ENCODE measurements at regions not wholly inside any gene's neighbourhood (a gene's known extent, or its start where the extent isn't known, plus 50 kb on each side); places are given as distances from the start of the nearest gene placed in this dataset.

- Histone ChIP-seq H3K9me3 (peaks cover 0 to 11% (median 0%) of the 10 kb centered on the region in 4 donors), H3K4me1 (no peaks in the 10 kb centered on the region), H3K36me3 (no peaks in the 10 kb centered on the region), H3K4me3 (no peak overlapping the region), H3K27ac (no peak overlapping the region), H3K27me3 (no peaks in the 10 kb centered on the region)
- TF ChIP-seq, protein P1, sequence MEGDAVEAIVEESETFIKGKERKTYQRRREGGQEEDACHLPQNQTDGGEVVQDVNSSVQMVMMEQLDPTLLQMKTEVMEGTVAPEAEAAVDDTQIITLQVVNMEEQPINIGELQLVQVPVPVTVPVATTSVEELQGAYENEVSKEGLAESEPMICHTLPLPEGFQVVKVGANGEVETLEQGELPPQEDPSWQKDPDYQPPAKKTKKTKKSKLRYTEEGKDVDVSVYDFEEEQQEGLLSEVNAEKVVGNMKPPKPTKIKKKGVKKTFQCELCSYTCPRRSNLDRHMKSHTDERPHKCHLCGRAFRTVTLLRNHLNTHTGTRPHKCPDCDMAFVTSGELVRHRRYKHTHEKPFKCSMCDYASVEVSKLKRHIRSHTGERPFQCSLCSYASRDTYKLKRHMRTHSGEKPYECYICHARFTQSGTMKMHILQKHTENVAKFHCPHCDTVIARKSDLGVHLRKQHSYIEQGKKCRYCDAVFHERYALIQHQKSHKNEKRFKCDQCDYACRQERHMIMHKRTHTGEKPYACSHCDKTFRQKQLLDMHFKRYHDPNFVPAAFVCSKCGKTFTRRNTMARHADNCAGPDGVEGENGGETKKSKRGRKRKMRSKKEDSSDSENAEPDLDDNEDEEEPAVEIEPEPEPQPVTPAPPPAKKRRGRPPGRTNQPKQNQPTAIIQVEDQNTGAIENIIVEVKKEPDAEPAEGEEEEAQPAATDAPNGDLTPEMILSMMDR (IDR thresholded peaks at IDR 0.05), result no peak
- TF ChIP-seq EP300 (IDR thresholded peaks at IDR 0.05) (no peak), POLR2A (IDR thresholded peaks at IDR 0.05) (no peak)
- 66 to 76% methylated on average over 1 of the region's 1 CpG for WGBS, 2 donors
- DNase-seq (ENCODE audit: low spot score in 2 of 2), result no peak
These were observed 60.9 kb upstream of the MAGI1 start for GRCh38 chr3:66099541-66100065.

DNA sequence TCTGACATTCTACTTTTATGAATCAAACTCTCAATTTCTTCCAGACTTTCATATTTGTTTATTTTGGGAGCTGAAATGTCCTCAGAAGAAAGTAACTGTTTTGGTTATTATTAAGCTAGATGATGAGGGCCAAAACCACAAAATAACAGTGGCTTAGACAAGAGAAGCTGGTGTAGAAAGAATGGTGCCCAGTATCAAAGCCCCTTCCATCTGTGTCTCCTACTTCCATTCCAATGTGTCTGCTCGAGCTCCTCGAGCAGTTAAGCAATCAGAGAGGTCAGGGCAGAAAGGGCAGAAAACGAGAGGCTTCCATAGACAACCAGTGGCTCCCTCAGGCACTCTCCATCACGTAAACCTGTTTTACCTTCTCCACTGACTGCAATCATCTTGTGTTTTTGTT lies 59.7 kb upstream of the MAGI1 start:
- H3K27ac ChIP-seq, result no peak overlapping the region
- 41 to 49% methylated on average over 4 of the region's 4 CpGs for WGBS, 2 donors
- no peaks in the 10 kb centered on the region for H3K4me1 ChIP-seq
- peaks cover 0 to 16% (median 0%) of the 10 kb centered on the region in 4 donors for H3K9me3 ChIP-seq
- H3K4me3 ChIP-seq, result no peak overlapping the region
- TF ChIP-seq, protein P1 (IDR thresholded peaks at IDR 0.05), result no peak
- no peak for TF ChIP-seq EP300 (IDR thresholded peaks at IDR 0.05)
- TF ChIP-seq POLR2A (IDR thresholded peaks at IDR 0.05), result no peak
- no peak for DNase-seq (ENCODE audit: low spot score in 2 of 2)
- H3K36me3 ChIP-seq, result no peaks in the 10 kb centered on the region
- H3K27me3 ChIP-seq, result no peaks in the 10 kb centered on the region

DNA sequence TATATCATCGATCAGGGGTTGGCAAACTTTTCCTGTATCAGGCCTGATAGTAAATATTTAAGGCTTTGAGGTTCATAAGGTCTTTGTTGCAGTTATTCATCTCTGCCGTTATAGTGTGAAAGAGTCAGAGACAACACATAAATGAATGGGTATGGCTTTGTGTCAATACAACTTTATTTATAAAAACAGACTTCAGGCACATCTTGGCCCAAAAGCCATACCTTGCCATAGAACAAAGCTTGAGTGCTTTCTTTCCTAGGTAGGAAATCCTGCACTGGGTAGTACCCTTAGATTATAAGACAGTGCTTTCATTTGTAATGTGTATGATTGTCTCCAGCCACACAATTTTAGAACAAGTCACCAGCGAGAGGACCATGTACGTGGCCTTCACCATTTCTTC lies 58.9 kb upstream of the MAGI1 start:
- no peaks in the 10 kb centered on the region for H3K27me3 ChIP-seq
- H3K36me3 ChIP-seq, result no peaks in the 10 kb centered on the region
- H3K4me3 ChIP-seq, result no peak overlapping the region
- 89 to 96% methylated on average over 4 of the region's 4 CpGs for WGBS, 2 donors
- H3K4me1 ChIP-seq, result no peaks in the 10 kb centered on the region
- no peak for DNase-seq (ENCODE audit: low spot score in 2 of 2)
- TF ChIP-seq, protein P1 (IDR thresholded peaks at IDR 0.05), result no peak
- TF ChIP-seq POLR2A (IDR thresholded peaks at IDR 0.05) (no peak), EP300 (IDR thresholded peaks at IDR 0.05) (no peak)
- no peak overlapping the region for H3K27ac ChIP-seq
- peaks cover 0 to 16% (median 0%) of the 10 kb centered on the region in 4 donors for H3K9me3 ChIP-seq

DNA sequence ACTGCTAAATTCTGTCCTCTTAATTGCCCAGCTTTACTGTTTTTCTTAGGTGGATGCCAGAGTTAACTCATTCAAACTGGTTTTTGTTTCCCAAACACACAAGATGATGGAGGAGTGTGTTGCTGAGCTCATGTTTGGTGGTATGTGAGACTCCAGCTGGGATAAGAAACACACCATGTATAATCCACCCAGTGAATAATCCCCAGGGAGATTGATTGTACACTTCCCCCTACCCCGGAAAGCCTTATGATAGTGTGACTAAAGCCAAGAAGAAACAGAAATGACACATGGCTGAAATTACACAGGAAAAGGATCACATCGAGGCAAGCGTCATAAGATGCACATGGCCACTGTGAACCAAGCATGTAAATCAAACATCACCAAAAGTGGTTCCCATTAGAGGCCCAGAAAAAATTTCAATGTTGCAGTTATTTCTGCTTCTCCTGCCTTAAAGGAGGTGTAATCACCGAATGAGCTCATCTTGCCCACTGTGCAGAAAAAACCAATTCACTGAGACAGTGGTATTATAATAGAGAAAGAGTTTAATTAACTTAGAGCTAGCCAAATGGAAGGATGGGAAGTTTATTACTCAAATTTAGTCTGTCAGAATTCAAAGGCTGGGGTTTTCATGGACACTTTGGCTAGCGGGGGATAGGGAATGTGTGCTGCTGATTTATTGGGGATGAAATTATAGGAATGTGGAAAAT lies 56.7 kb upstream of the MAGI1 start:
- H3K4me1 ChIP-seq, result no peaks in the 10 kb centered on the region
- H3K4me3 ChIP-seq, result no peak overlapping the region
- H3K36me3 ChIP-seq, result no peaks in the 10 kb centered on the region
- H3K9me3 ChIP-seq, result peaks cover 0 to 16% (median 0%) of the 10 kb centered on the region in 4 donors
- no peak overlapping the region for H3K27ac ChIP-seq
- 83 to 85% methylated on average over 5 of the region's 5 CpGs for WGBS, 2 donors
- no peaks in the 10 kb centered on the region for H3K27me3 ChIP-seq
- no peak for TF ChIP-seq POLR2A (IDR thresholded peaks at IDR 0.05)
- TF ChIP-seq EP300 (IDR thresholded peaks at IDR 0.05), result no peak
- TF ChIP-seq, protein P1 (IDR thresholded peaks at IDR 0.05), result no peak
- DNase-seq (ENCODE audit: low spot score in 2 of 2), result no peak

DNA sequence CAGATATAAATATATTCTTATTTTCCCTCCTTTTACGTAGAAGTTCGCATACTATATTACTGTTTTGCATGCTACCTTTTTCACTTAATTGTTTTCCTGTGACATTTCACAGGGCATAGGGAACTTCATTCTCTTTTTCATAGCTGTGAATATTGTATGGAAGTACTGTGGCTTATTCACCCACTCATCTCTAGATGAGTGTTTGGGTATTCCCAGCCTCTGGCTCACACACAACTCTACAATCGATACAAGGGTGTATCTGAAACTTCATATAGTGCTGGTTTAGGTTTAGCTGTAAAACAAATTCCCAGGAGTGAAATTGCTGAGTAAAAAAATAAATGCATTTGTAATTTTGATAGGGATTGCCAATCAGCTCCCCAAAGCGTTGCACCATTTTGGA lies 55.3 kb upstream of the MAGI1 start:
- WGBS, 2 donors, result 93 to 95% methylated on average over 4 of the region's 4 CpGs
- H3K9me3 ChIP-seq, result peaks cover 0 to 16% (median 0%) of the 10 kb centered on the region in 4 donors
- TF ChIP-seq POLR2A (IDR thresholded peaks at IDR 0.05) (no peak), EP300 (IDR thresholded peaks at IDR 0.05) (no peak)
- TF ChIP-seq, protein P1 (IDR thresholded peaks at IDR 0.05), result no peak

More for the DNA sequence above, 55.3 kb upstream of the MAGI1 start:
- no peaks in the 10 kb centered on the region for H3K36me3 ChIP-seq
- no peak overlapping the region for H3K27ac ChIP-seq
- no peak overlapping the region for H3K4me3 ChIP-seq
- H3K4me1 ChIP-seq, result no peaks in the 10 kb centered on the region
- H3K27me3 ChIP-seq, result no peaks in the 10 kb centered on the region
- no peak for DNase-seq (ENCODE audit: low spot score in 2 of 2)

All from tibial nerve (tissue), 4 donors.